A549 (cell line): ENCODE measurements at regions not wholly inside any gene's neighbourhood (a gene's known extent, or its start where the extent isn't known, plus 50 kb on each side); places are given as distances from the start of the nearest gene placed in this dataset.

Source experiments
- ATAC-seq, 2 experiments: fragments of 200-7000 bp in 1 of 2; fragments of >200 bp in 1 of 2; cut with Nextera tagmentation in 1 of 2; cut with Tn5 transposase in 1 of 2; 3 replicates each; pipeline versions ENCODE4 v1.8.0 to v1.9.1; 2018 to 2020; ENCODE audit warnings: mild to moderate bottlenecking in 1 of 2, moderate library complexity in 1 of 2
- CTCF ChIA-PET: fragments of 300-600 bp; sonication (Branson Sonifier 250); formaldehyde crosslinking; extraction: SDS; loops from one replicate; lab custom pipeline; 2021; ENCODE audit warnings: antibody characterized with exemption, inconsistent platforms; lab: Yijun Ruan, JAX
- POLR2A ChIA-PET: fragments of 350-600 bp; formaldehyde crosslinking; extraction: SDS; loops from one replicate; lab custom pipeline; 2021; ENCODE audit warnings: antibody characterized with exemption, inconsistent platforms; lab: Yijun Ruan, JAX
- DNase-seq, 2 experiments: peaks; one replicate each; pipeline versions ENCODE4 v3.0.0 to v3.0.0-alpha.2; 2011 to 2016; ENCODE audit warnings: low read depth in 1 of 2, low spot score in 1 of 2
- FAIRE-seq: peaks from 2 replicates; lab custom pipeline; 2011; peaks lifted over from hg19 to GRCh38; lab: Jason Lieb, UNC
- H3K27ac ChIP-seq, 2 experiments: fragments of >200 bp; sonication (Bioruptor Twin); formaldehyde crosslinking; 3 replicates each; pipeline ENCODE4 v1.5.1; 2016 to 2017
- H3K4me1 ChIP-seq: fragments of >200 bp; sonication (Bioruptor Twin); formaldehyde crosslinking; 3 replicates; pipeline ENCODE4 v1.6.1; 2016
- H3K4me2 ChIP-seq: fragments of >200 bp; sonication (Bioruptor Twin); formaldehyde crosslinking; 3 replicates; pipeline ENCODE4 v1.6.1; 2016
- H3K4me3 ChIP-seq: fragments of >200 bp; sonication (Bioruptor Twin); formaldehyde crosslinking; 3 replicates; pipeline ENCODE4 v1.5.1; 2016
- H3K9me3 ChIP-seq: fragments of >200 bp; sonication (Bioruptor Twin); formaldehyde crosslinking; 3 replicates; pipeline ENCODE4 v1.6.1; 2016
- BCL3 ChIP-seq: fragments of >200 bp; sonication (Bioruptor Twin); formaldehyde crosslinking; IDR thresholded peaks from 3 replicates; pipeline ENCODE4 v1.6.1; 2016
- CBX2 ChIP-seq: fragments of 200-600 bp; sonication (generic); IDR thresholded peaks from 2 replicates; pipeline ENCODE4 v1.6.1; 2016; ENCODE audit warnings: low read depth, mild to moderate bottlenecking, borderline replicate concordance
- CEBPB ChIP-seq, 2 experiments: fragments of >200 bp in 1 of 2; sonication (Bioruptor Twin) in 1 of 2; formaldehyde crosslinking in 1 of 2; IDR thresholded peaks; 2 replicates each; pipeline ENCODE4 v1.6.1; 2012 to 2016
- ELK1 ChIP-seq: fragments of 150-350 bp; IDR thresholded peaks from 2 replicates; pipeline ENCODE4 v1.6.1; 2014; ENCODE audit warnings: low read depth, mild to moderate bottlenecking, low read length
- EP300 ChIP-seq, 2 experiments: fragments of >200 bp; sonication (Bioruptor Twin); formaldehyde crosslinking; IDR thresholded peaks; 2 replicates in 1 of 2; 3 replicates in 1 of 2; pipeline ENCODE4 v1.6.1; 2016 to 2017
- KDM1A ChIP-seq: fragments of 200-600 bp; sonication (generic); IDR thresholded peaks from 2 replicates; pipeline ENCODE4 v1.6.1; 2016; ENCODE audit warnings: low read depth, mild to moderate bottlenecking
- MAFK ChIP-seq: fragments of 450-650 bp; IDR thresholded peaks from 2 replicates; pipeline ENCODE4 v1.6.1; 2014; ENCODE audit not compliant: partially characterized antibody
- MAZ ChIP-seq: fragments of 150-350 bp; IDR thresholded peaks from 2 replicates; pipeline ENCODE4 v1.6.1; 2014; ENCODE audit warnings: antibody characterized with exemption, low read depth, low read length, borderline replicate concordance
- MYC ChIP-seq: IDR thresholded peaks from 2 replicates; pipeline ENCODE4 v1.6.1; 2012; ENCODE audit warnings: mild to moderate bottlenecking, inconsistent platforms, low read length, improper control_type of control experiment, borderline replicate concordance
- NFE2L2 ChIP-seq: fragments of 150-350 bp; conservative IDR thresholded peaks from 2 replicates; pipeline ENCODE4 v1.6.1; 2014; ENCODE audit warnings: low read length
- NR3C1 ChIP-seq: fragments of >200 bp; sonication (Bioruptor Twin); formaldehyde crosslinking; IDR thresholded peaks from 3 replicates; pipeline ENCODE4 v1.6.1; 2017
- PBX3 ChIP-seq: IDR thresholded peaks from 2 replicates; pipeline ENCODE4 v1.6.1; 2012
- PHF8 ChIP-seq: fragments of 200-600 bp; sonication (generic); IDR thresholded peaks from 2 replicates; pipeline ENCODE4 v1.6.1; 2016; ENCODE audit warnings: low read depth, mild to moderate bottlenecking, antibody characterized with exemption, moderate library complexity, borderline replicate concordance
- POLR2A ChIP-seq: IDR thresholded peaks from 2 replicates; pipeline ENCODE4 v1.6.1; 2012; ENCODE audit warnings: mild to moderate bottlenecking, low read length
- RAD21 ChIP-seq, 2 experiments: fragments of >200 bp in 1 of 2; sonication (Bioruptor Twin) in 1 of 2; formaldehyde crosslinking in 1 of 2; IDR thresholded peaks in 1 of 2; conservative IDR thresholded peaks in 1 of 2; 2 replicates in 1 of 2; 3 replicates in 1 of 2; pipeline ENCODE4 v1.6.1; 2012 to 2018; ENCODE audit warnings: inconsistent platforms in 1 of 2
- RARB ChIP-seq: fragments of 250-450 bp; sonication (Bioruptor Pico); IDR thresholded peaks from 2 replicates; pipeline ENCODE4 v1.8.0; 2021; ENCODE audit warnings: mild to moderate bottlenecking, moderate library complexity
- RCOR1 ChIP-seq: fragments of 150-350 bp; IDR thresholded peaks from 2 replicates; pipeline ENCODE4 v1.6.1; 2014; ENCODE audit warnings: antibody characterized with exemption, low read length, low read depth
- RFX5 ChIP-seq: fragments of 450-650 bp; IDR thresholded peaks from 2 replicates; pipeline ENCODE4 v1.7.1; 2014; ENCODE audit warnings: antibody characterized with exemption, mild to moderate bottlenecking, moderate library complexity
- RNF2 ChIP-seq: fragments of 200-600 bp; sonication (generic); IDR thresholded peaks from 2 replicates; pipeline ENCODE4 v1.6.1; 2016; ENCODE audit warnings: low read depth, mild to moderate bottlenecking, antibody characterized with exemption, moderate library complexity, borderline replicate concordance
- SREBF2 ChIP-seq: fragments of 450-650 bp; IDR thresholded peaks from 2 replicates; pipeline ENCODE4 v1.6.1; 2014; ENCODE audit warnings: mild to moderate bottlenecking, moderate library complexity
- TFCP2L1 ChIP-seq: fragments of 250-450 bp; sonication (Bioruptor Pico); IDR thresholded peaks from 2 replicates; pipeline ENCODE4 v1.5.0; 2021; ENCODE audit warnings: mild to moderate bottlenecking
- TP53 ChIP-seq: fragments of 250-450 bp; sonication (Bioruptor Pico); IDR thresholded peaks from 2 replicates; pipeline ENCODE4 v1.5.0; 2021; ENCODE audit warnings: mild to moderate bottlenecking, moderate library complexity
- ZC3H11A ChIP-seq: fragments of 450-650 bp; IDR thresholded peaks from 2 replicates; pipeline ENCODE4 v1.6.1; 2014; ENCODE audit warnings: antibody characterized with exemption, mild to moderate bottlenecking
- ZNF302 ChIP-seq: fragments of 250-450 bp; sonication (Bioruptor Pico); IDR thresholded peaks from 2 replicates; pipeline ENCODE4 v1.9.0; 2021; ENCODE audit warnings: inconsistent platforms, mild to moderate bottlenecking, moderate library complexity
- WGBS: methylation state at CpG from one replicate; pipeline ENCODE4 v1.1.6; 2017; ENCODE audit errors: missing lambda C conversion rate; 5-methylcytosine and 5-hydroxymethylcytosine counted together

- ATAC-seq (no peak; a peak in 1 of 6 replicates), FAIRE-seq (no peak), DNase-seq (peak in 1 of 2 experiments; percentile 46)
- Histone ChIP-seq H3K9me3 (no peaks in the 10 kb centered on the region), H3K4me1 (no peaks in the 10 kb centered on the region), H3K27ac (no peak overlapping the region), H3K4me3 (no peak overlapping the region), H3K4me2 (no peak overlapping the region)
- ChIA-PET POLR2A (no interaction called here), CTCF (interaction anchor here (0.8 kb wide), 1 partner anchor 274 kb away, joined by 4 read pairs; no protein-coding TSS in a partner anchor)
- no peak for TF ChIP-seq ZNF302 (CRISPR knock-in tag)
- no peak for TF ChIP-seq EP300 (IDR thresholded peaks at IDR 0.05)
- no peak for TF ChIP-seq MAFK
- no peak for TF ChIP-seq MYC
- TF ChIP-seq RNF2: no peak
- TF ChIP-seq SREBF2: no peak
- no peak for TF ChIP-seq NR3C1
- TF ChIP-seq TP53 (CRISPR knock-in tag): no peak
- no peak for TF ChIP-seq RARB (CRISPR knock-in tag)
- no peak for TF ChIP-seq PHF8
- TF ChIP-seq NFE2L2: no peak
- no peak for TF ChIP-seq ELK1
- TF ChIP-seq PBX3: no peak
- TF ChIP-seq RCOR1: no peak
- no peak for TF ChIP-seq CEBPB (IDR thresholded peaks at IDR 0.05)
- no peak for TF ChIP-seq KDM1A
- no peak for TF ChIP-seq POLR2A
- no peak for TF ChIP-seq RAD21 (conservative IDR thresholded peaks at IDR 0.05 in 1 of 2, IDR thresholded peaks at IDR 0.05 in 1 of 2)
- no peak for TF ChIP-seq TFCP2L1 (CRISPR knock-in tag)
- 42% methylated on average over 1 of the region's 1 CpG for WGBS
Measured at GRCh38 chr5:38715696-38716095, 130.1 kb upstream of the OSMR start.

GRCh38 chr5:38716516-38716915 lies 129.3 kb upstream of the OSMR start:
- Histone ChIP-seq H3K4me3 (no peak overlapping the region), H3K27ac (no peak overlapping the region), H3K4me1 (no peaks in the 10 kb centered on the region), H3K9me3 (no peaks in the 10 kb centered on the region), H3K4me2 (no peak overlapping the region)
- ATAC-seq (no peak), FAIRE-seq (no peak), DNase-seq (no peak)
- ChIA-PET POLR2A (no interaction called here), CTCF (no interaction called here)
- TF ChIP-seq ZC3H11A: no peak
- WGBS: 61% methylated on average over 5 of the region's 5 CpGs

GRCh38 chr5:38718771-38719391 lies 126.9 kb upstream of the OSMR start:
- Histone ChIP-seq H3K4me3 (no peak overlapping the region), H3K4me1 (peaks cover 1% of the 10 kb centered on the region; the same call in 1 of the 3 replicates), H3K4me2 (no peak overlapping the region), H3K27ac (no peak overlapping the region), H3K9me3 (no peaks in the 10 kb centered on the region)
- no peak for TF ChIP-seq MAZ
- no peak for TF ChIP-seq RFX5
- TF ChIP-seq RNF2: no peak
- TF ChIP-seq CBX2: no peak
- no peak for TF ChIP-seq POLR2A
- no peak for TF ChIP-seq BCL3
- CTCF ChIA-PET: interaction anchor here (0.6 to 1.8 kb wide), 2 partner anchors 33 to 91 kb away, joined by 3 to 8 read pairs; no protein-coding TSS in a partner anchor
- POLR2A ChIA-PET: no interaction called here
- no peak for FAIRE-seq
- DNase-seq: no peak
- ATAC-seq: no peak
- WGBS: 64% methylated on average over 6 of the region's 6 CpGs
